Lower leg skin (tissue), 3 donors: ENCODE measurements at regions not wholly inside any gene's neighbourhood (a gene's known extent, or its start where the extent isn't known, plus 50 kb on each side); places are given as distances from the start of the nearest gene placed in this dataset.

ENCODE experiments used
- CTCF ChIP-seq, 3 donors: fragments of 450-650 bp; IDR thresholded peaks; one replicate each; pipeline ENCODE4 v1.5.1; 2016; ENCODE audit warnings: antibody characterized with exemption in 3 of 3, mild to moderate bottlenecking in 3 of 3, moderate library complexity in 2 of 3
- POLR2A ChIP-seq, 2 donors: fragments of 450-650 bp; IDR thresholded peaks; one replicate each; pipeline ENCODE4 v1.6.1; 2016 to 2017; ENCODE audit warnings: antibody characterized with exemption in 2 of 2, mild to moderate bottlenecking in 1 of 2, moderate library complexity in 1 of 2

- TF ChIP-seq CTCF (IDR thresholded peaks at IDR 0.05) = no peak
- no peak for TF ChIP-seq POLR2A (IDR thresholded peaks at IDR 0.05)
These were observed 65.2 kb upstream of the RSPO3 start for GRCh38 chr6:127053032-127053874.
